ENCODE measurements at regions not wholly inside any gene's neighbourhood (a gene's known extent, or its start where the extent isn't known, plus 50 kb on each side); places are given as distances from the start of the nearest gene placed in this dataset.
"Not testable (repeated sequence)": the region's sequence is repeated elsewhere in the genome, so short reads cannot be mapped to it uniquely, and the experiment has no call there.

DNA sequence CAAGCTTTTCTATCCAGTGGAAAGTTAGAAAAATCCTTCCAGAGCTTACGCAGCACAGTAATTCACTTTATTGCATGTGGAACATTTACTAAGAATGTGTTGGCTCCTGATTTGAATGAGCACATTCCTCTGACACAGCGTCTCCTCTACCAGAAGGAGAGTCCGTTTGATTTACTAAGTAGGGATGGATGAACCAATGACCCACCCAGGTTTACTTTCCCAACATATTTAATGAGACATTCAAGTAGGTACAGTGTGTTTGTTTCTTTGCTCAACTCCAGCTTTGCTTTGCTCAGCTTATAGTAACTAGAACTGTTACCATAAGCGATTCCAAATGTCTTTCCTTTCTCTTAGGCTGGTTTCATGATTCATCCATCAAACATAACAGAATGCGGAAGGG, 161.7 kb downstream of the SMARCA1 start:
- no peak for DNase-seq (ENCODE audit: low read depth)

DNA sequence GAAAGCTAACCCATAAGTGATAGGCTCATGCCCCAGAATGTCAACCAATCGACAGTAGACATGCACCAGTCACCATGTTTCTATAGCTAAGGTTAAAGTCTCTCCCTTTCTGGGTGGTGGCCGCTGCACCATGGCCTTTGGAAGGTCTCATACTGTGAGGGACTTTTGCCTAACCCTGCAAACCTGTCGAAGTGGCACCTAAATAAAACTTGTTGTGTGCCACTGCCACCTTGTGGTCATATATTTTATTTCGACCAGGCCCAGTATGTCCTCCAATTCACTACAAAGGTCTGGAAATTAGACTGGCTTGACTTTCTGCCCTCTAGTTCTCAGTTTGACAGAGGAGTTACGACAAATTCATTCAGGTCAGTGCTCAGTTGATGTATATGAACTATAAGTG, 163.1 kb downstream of the SMARCA1 start:
- DNase-seq (ENCODE audit: low read depth), result peak; percentile 10

DNA sequence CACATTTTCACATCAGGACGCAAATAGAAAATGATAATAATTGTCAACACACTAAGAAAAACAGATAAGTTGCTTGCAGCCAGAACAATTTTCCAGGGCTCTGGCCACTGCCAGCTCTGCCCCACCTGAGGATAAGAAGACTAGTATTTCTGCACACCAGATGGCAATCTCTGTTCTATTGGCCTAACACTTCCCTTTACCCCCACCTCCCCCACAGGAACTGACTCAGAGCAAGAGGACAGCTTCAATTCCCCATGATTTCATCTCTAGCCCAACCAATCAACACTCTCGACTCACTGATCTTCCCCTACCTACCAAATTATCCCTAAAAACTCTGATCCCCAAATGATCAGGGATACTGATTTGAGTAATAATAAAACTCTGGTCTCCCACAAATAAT, 164.0 kb downstream of the SMARCA1 start:
- DNase-seq (ENCODE audit: low read depth), result no peak

GRCh38 chrX:129357428-129357827, 165.9 kb downstream of the SMARCA1 start:
- not testable (repeated sequence) for DNase-seq (ENCODE audit: low read depth)

DNA sequence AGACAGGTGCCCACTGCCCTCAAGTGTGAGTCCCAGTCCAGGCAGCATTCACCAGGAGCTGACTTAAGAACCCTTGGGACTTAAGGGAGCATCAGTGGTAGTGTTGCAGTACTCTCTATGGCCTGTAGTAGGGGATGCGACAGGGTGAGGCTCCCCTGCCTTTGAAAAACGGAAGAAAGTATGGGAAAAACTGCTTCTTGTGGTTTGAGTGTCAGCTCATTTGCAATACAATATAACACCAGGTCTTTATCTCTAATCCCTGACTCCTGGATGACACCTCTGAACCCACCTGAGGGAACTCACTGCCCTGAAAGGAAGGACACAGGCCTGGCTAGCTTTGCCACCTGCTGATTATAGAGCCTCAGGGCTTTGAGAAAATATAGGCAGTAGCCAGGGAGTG, 176.0 kb downstream of the SMARCA1 start:
- no peak for DNase-seq (ENCODE audit: low read depth)

DNA sequence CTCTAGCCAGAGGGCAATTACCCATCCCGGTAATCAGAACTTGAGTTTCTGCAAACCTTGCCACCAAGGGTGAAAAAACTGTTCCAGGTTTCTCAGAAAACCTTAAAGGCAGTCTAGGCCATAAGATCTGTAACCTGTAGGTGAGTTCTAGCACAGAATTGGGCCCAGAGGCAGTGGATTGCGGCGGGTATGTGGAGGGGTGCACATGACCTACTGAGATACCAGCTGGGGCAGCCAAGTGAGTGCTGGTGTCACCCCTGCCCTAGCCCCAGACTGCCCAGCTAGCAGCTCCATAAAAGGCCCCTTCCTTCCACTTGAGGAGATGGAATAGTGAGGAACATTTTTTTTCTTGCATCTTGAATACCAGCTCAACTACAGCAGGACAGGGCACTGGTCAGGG, 176.7 kb downstream of the SMARCA1 start:
- DNase-seq (ENCODE audit: low read depth), result no peak

DNA sequence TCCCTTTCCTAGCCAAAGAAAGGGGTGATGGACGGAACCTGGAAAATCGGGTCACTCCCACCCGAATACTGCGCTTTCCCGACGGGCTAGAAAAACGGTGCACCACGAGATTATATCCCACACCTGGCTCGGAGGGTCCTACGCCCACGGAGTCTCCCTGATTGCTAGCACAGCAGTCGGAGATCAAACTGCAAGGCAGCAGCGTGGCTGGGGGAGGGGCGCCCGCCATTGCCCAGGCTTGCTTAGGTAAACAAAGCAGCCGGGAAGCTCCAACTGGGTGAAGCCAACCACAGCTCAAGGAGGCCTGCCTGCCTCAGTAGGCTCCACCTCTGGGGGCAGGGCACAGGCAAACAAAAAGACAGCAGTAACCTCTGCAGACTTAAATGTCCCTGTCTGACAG, 186.0 kb downstream of the SMARCA1 start:
- not testable (repeated sequence) for DNase-seq (ENCODE audit: low read depth)

GRCh38 chrX:129323115-129323514, 200.2 kb downstream of the SMARCA1 start:
- no peak for DNase-seq (ENCODE audit: low read depth)

DNA sequence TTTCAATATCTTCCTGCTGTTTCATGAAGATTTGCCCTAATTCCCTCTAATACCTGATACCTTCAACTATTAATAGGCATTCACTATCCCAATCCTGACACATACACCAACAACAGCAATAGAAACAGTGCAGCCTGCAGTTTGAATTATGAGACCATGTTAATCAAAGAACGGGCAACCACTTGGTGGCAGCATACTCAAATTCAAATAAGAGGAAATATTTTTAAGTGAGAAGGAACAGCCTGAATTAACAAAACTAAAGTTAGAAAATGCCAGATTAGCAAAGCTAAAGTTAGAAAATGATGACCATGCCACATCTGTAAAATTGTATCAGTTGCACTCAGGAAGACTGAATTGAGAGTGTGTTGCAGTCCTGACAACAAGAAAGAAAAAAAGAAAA, 204.9 kb downstream of the SMARCA1 start:
- peak; percentile 19 for DNase-seq (ENCODE audit: low read depth)

- no peak for DNase-seq (ENCODE audit: low read depth)
Observed at GRCh38 chrX:129316461-129316860, 206.8 kb downstream of the SMARCA1 start.

DNA sequence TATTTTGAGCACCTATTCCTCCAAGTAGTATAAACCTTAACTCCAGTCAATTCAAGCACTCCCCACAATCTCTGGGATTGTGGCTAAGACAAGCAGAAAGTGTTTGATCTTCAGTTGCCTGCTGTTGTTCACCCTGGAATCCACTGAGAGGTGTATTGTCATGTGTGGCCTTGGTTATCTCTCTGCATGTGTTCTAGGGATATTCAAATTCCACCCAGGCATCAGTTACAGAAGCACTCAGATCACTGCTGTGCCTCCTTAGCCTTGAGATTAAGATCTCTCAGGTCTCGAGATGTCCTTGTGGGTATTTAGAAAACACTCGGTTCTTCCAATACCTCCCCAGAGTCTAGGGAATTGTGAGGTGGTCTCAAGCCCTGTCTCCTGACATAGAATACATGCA, 213.3 kb downstream of the SMARCA1 start:
- DNase-seq (ENCODE audit: low read depth), result no peak

- DNase-seq (ENCODE audit: low read depth), result no peak
Observed at GRCh38 chrX:129262912-129263311, 260.4 kb downstream of the SMARCA1 start.

- not testable (repeated sequence) for DNase-seq (ENCODE audit: low read depth)
Observed at GRCh38 chrX:129255516-129255915, 267.8 kb downstream of the SMARCA1 start.

DNA sequence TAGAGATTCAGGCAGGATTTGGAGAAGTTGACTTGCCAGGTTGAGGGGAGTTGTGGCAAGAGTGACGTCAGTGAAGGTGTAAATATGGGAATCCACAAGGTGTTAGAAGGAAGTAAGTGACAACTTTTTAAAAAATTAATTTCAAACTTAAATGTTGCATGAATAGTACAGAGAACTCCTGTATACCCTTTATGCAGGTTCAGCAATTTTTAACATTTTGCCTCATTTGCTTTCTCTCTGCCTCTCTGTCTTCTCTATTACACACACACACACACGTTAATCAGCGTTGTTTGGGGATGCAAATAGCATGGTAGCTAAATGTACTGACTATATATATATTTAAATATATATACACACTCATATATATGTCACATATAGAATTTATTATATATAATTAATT, 273.7 kb downstream of the SMARCA1 start:
- no peak for DNase-seq (ENCODE audit: low read depth)

- no peak for DNase-seq (ENCODE audit: low read depth)
Observed at GRCh38 chrX:129247642-129248041, 275.6 kb downstream of the SMARCA1 start.

DNA sequence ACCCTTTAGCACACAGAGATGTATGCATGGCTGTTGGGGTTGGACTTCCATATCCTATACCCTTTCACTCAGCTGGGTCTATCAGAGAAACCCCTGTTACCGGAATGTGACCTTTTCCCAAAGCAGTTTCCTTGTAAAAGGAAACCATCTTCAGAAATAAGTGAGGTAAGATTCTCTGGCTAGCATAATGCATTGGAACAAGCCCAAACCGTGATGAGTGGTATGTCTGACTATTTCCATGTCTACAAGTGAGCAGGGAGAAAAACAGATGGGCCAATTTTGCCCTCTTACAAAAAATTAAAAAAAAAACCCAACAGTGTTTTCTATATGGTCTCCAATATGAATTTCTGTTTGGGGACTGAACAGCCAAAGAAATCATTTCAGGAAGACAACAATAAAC, 283.9 kb downstream of the SMARCA1 start:
- DNase-seq (ENCODE audit: low read depth), result peak; percentile 13

- DNase-seq (ENCODE audit: low read depth), result no peak
Observed at GRCh38 chrX:129238011-129238410, 285.3 kb downstream of the SMARCA1 start.

DNA sequence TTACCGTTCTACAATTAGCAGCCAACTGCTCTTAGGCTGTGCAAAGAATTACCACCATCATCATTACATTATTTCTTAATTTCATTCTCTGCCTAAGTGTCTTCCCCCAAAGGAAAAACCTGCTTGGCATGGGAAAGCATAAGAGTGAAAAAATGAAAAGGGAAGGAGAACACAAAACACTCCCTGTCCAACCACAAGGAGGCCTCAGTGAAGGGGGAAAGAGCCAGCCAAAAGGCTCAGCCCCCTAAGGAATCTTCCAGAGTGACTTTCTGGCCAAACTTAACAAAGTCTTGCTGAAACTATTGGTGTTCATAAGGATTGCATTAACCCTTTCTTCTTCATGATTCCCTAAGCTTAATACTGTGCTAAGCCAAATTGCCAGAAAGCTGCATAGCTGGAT, 287.4 kb downstream of the SMARCA1 start:
- DNase-seq (ENCODE audit: low read depth), result no peak

DNA sequence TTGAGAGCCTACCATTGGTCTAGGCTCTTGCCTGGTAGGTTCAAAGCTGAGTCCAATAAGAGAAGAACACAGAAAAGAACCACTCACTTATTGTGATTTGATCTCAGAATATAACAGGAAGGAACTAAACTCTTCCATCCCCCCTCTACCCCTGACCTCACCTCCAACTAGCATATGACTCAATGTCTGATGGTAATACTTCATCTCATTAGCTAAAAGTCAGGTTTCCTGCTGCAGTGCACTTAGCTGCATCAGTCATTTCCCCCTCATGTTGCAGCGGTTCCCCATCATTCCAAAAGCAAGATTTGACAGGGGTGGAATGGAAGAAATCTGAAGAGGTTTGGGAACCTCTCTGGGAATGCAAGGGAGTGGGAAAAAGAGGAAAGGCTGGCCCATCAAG, 289.5 kb downstream of the SMARCA1 start:
- no peak for DNase-seq (ENCODE audit: low read depth)

GRCh38 chrX:129230850-129231512, 292.3 kb downstream of the SMARCA1 start:
- no peak for DNase-seq (ENCODE audit: low read depth)

DNA sequence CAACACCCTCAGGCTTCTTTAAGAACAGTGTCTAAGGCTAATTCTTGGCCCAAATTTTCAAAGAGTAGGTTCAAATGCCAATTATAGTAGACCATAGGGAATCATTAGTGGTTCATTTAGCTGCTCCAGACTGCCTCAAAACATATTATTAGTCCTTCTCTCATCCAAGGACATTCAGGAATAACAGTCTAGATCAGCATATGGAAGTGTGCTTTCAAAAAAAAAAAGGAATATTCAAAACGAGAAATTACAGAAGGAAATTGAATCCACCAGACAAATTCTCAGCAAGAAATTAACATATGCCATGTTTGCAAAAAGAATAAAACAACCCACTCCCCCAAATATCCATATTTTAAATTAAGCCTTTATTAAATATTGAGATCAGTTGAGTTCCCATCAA, 293.1 kb downstream of the SMARCA1 start:
- no peak for DNase-seq (ENCODE audit: low read depth)

GRCh38 chrX:129227366-129227765, 295.9 kb downstream of the SMARCA1 start:
- DNase-seq (ENCODE audit: low read depth), result no peak

DNA sequence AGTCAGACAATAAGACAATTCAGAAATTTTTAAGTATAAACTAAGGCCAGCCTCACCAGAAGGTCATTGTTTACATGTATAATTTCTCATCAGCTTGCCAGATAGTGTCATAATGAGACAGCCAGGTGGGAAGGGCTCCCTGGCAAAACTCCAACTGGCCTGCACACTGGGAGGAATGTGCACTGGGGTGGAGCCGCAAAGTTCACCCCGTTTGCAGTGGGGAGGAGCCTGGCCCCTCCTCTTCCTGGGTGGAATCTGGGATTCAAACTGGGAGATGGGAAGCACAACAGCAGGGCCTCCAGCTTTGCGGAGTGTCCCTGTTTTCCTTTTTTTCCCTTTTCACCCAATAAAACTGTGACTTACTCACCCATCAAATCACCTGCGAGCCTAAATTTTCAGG, 329.9 kb downstream of the SMARCA1 start:
- DNase-seq (ENCODE audit: low read depth), result no peak

DNA sequence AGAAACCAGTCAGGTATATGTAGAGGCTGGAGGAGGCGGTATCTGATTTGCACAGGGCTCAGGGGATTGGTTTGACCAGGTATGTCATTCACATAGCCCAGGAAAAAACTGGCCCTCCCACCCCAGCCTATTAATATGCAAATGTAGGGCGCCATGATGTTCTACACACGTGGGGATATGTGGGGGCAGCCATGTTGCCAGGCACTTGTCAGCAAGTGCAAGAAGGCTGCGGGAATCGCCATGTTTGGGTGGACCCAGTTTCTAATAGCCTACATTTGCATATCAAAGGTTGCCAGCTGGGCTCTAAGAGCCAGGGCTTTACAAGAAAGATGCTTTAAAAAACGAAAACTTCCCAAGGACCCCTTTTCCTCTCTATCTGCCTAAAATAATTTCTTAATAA, 335.1 kb downstream of the SMARCA1 start:
- DNase-seq (ENCODE audit: low read depth), result no peak

DNA sequence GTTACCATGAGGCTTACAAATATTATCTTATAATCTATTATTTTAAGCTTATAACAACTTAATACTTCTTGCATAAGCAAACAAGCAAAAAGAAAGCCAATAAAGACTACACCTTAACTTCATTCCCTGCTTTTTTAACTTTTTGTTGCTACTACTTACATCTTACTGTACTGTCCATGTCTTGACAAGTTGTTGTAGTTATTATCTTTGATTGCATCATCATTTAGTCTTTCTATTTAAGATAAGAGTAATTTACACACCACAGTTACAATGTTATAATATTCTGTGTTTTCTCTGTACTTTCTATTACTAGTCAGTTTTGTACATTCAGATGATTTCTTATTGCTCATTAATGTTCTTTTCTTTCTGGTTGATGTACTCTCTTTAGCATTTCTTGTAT, 346.6 kb downstream of the SMARCA1 start:
- no peak for DNase-seq (ENCODE audit: low read depth)

Measured in stromal cell of bone marrow (primary cell).